ENCODE measurements at regions not wholly inside any gene's neighbourhood (a gene's known extent, or its start where the extent isn't known, plus 50 kb on each side); places are given as distances from the start of the nearest gene placed in this dataset.

DNA sequence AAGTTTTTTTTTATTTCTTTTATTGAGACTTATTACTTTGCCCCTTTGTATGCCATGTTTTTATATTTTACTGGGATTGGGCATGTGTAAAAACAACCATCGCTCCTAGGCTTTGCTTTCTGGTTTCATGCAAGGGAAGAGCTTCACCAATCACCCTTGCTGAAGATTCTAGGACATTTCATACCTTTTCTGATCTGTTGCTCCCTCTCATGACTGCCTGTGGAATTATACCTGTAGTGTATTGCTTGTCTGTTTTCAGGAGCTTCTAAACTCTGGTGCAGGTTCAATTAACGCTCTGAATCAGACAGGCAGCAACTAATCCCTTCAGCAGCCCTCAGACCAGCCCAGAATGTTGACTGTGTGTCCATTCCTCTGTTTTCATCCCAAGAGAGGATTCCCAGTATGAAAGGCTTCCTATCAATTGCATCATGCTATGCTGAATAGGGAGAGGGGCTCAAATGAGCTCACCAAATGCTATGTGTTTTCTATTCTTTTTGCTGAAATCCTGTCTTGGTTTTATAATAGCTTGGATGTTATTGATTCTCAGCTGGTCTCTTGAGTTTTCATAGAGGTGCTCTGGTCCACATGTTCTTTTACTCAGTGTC is 572.9 kb upstream of the CDH6 start:
- peaks cover 10% of the 10 kb centered on the region for H3K9me3 ChIP-seq
- TF ChIP-seq, protein P1, sequence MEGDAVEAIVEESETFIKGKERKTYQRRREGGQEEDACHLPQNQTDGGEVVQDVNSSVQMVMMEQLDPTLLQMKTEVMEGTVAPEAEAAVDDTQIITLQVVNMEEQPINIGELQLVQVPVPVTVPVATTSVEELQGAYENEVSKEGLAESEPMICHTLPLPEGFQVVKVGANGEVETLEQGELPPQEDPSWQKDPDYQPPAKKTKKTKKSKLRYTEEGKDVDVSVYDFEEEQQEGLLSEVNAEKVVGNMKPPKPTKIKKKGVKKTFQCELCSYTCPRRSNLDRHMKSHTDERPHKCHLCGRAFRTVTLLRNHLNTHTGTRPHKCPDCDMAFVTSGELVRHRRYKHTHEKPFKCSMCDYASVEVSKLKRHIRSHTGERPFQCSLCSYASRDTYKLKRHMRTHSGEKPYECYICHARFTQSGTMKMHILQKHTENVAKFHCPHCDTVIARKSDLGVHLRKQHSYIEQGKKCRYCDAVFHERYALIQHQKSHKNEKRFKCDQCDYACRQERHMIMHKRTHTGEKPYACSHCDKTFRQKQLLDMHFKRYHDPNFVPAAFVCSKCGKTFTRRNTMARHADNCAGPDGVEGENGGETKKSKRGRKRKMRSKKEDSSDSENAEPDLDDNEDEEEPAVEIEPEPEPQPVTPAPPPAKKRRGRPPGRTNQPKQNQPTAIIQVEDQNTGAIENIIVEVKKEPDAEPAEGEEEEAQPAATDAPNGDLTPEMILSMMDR (IDR thresholded peaks at IDR 0.05), result no peak
- H3K36me3 ChIP-seq, result no peaks in the 10 kb centered on the region
- H3K27me3 ChIP-seq (replicated peaks; ENCODE audit: insufficient read depth), result no peaks in the 10 kb centered on the region
- H3K4me1 ChIP-seq (ENCODE audit: control insufficient read depth in 1 of 2, low read depth in 2 of 2), result no peaks in the 10 kb centered on the region
- DNase-seq (ENCODE audit: low spot score), result no peak
- H3K4me3 ChIP-seq, result no peak overlapping the region
- no peak overlapping the region for H3K27ac ChIP-seq
- ATAC-seq (ENCODE audit: insufficient number of reproducible peaks, low FRiP score, low read depth), result no peak

DNA sequence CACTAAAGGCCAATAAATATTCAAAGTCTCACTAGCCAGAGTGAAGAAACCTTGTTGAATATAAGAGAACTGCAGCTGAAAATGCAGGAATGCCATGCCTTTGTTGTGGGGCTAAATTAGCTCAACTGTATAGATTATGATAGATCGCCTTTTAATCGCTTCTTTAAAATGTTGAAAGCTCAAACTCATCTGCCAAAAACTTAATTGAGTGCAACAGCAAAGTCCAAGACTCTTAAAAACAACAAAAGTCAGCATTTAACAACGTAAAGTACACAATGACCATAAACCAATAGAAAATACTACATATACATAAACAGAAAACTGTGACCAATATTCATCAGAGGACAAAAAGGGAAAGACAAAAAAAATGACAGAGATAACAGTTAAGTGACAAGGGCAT is 585.0 kb upstream of the CDH6 start:
- TF ChIP-seq, protein P1 (IDR thresholded peaks at IDR 0.05), result no peak
- ATAC-seq (ENCODE audit: insufficient number of reproducible peaks, low FRiP score, low read depth) (no peak), DNase-seq (ENCODE audit: low spot score) (no peak)
- Histone ChIP-seq H3K36me3 (no peaks in the 10 kb centered on the region), H3K27ac (no peak overlapping the region), H3K27me3 (replicated peaks; ENCODE audit: insufficient read depth) (no peaks in the 10 kb centered on the region), H3K9me3 (no peaks in the 10 kb centered on the region), H3K4me1 (ENCODE audit: control insufficient read depth in 1 of 2, low read depth in 2 of 2) (no peaks in the 10 kb centered on the region), H3K4me3 (no peak overlapping the region)

DNA sequence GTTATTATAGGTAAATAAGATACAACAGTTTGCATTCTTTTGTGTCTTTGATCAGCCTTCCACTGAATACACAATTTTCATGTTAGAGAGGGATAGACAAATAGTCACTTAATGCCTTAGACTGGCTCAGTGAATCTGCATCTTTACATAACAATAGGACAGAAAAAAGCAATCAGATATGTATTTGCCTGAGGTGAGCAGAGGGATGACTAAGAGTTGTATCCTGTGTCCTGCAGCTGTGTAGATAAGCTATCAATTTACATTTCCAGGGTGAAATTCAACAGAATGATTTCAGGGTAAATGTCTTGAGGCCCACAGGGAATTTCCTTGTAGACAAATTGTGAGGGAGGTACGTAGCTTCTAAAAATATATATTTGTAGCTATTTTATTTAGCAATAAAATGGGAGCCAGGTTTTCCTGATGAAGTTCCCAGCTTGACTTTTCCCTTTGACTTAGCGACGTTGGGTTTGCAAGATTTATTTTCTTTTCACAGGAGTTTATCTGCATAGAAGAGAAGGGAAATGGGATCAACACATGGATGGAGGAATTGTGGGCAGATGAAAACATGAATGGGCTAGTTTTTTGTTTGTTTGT is 586.1 kb upstream of the CDH6 start:
- Histone ChIP-seq H3K36me3 (no peaks in the 10 kb centered on the region), H3K4me3 (no peak overlapping the region), H3K27me3 (replicated peaks; ENCODE audit: insufficient read depth) (no peaks in the 10 kb centered on the region), H3K27ac (no peak overlapping the region), H3K4me1 (ENCODE audit: control insufficient read depth in 1 of 2, low read depth in 2 of 2) (no peaks in the 10 kb centered on the region), H3K9me3 (no peaks in the 10 kb centered on the region)
- TF ChIP-seq, protein P1 (IDR thresholded peaks at IDR 0.05), result no peak
- DNase-seq (ENCODE audit: low spot score) (no peak), ATAC-seq (ENCODE audit: insufficient number of reproducible peaks, low FRiP score, low read depth) (no peak)

DNA sequence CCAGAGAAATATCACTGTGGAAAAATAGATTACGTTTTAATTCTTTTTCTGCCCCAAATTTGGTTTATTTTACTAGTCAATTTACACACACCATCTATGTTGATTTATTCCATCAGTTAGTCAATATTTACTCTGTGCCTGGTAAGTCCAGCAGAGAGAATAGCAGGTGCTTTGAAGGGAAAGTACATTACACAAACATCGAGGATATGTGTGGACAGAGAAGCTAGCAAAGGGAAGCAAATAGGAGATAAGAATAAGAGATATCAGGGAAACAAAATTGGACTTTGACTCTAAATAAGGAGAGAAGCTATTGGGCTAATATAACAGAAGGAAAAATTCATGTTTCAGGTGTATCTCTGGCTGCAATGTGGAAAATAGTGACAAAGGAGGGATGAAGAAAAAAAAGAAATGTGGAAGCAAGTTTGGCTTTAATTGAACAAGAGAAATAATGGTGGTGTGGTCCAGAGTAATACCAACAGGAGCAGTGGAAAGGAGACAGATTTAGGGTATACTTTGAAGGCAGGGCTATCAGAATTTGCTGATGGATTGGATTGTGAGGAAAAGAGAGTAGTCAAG is 587.7 kb upstream of the CDH6 start:
- ATAC-seq (ENCODE audit: insufficient number of reproducible peaks, low FRiP score, low read depth), result no peak

DNA sequence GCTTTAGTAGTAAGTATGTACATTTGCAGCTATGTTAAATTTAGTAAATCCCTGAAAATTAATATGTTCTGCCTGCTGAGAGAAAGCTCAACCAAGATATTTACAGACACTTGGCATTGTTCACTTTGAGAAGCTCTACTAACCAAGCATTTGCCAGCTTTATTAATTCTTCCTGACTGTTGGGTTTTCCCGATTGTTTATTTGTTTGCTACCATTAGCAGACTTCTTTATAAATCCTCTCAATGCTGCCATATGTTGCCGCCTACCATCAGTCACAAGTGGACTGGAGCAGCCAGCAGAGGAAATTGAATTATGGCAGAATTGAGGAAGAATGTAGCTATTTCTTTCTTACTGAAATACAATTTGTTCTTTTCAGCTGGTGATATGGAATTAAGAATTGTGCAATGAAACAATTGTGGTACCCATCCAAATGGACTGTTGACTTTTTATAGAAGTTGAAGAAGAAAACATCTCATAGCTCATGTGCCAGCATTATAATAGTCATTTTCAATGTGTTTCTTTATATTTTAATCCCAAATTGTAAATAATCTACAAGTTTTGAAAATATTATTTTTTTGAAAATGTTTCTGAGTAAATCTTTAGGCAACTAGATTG is 588.7 kb upstream of the CDH6 start:
- Histone ChIP-seq H3K4me3 (no peak overlapping the region), H3K4me1 (ENCODE audit: control insufficient read depth in 1 of 2, low read depth in 2 of 2) (no peaks in the 10 kb centered on the region), H3K27me3 (replicated peaks; ENCODE audit: insufficient read depth) (no peaks in the 10 kb centered on the region), H3K9me3 (no peaks in the 10 kb centered on the region), H3K36me3 (no peaks in the 10 kb centered on the region), H3K27ac (no peak overlapping the region)
- DNase-seq (ENCODE audit: low spot score), result no peak
- TF ChIP-seq, protein P1 (IDR thresholded peaks at IDR 0.05), result no peak
- no peak for ATAC-seq (ENCODE audit: insufficient number of reproducible peaks, low FRiP score, low read depth)

More for the DNA sequence above, 587.7 kb upstream of the CDH6 start:
- no peaks in the 10 kb centered on the region for H3K27me3 ChIP-seq (replicated peaks; ENCODE audit: insufficient read depth)
- H3K36me3 ChIP-seq, result no peaks in the 10 kb centered on the region
- no peak overlapping the region for H3K4me3 ChIP-seq
- H3K4me1 ChIP-seq (ENCODE audit: control insufficient read depth in 1 of 2, low read depth in 2 of 2), result no peaks in the 10 kb centered on the region
- no peak overlapping the region for H3K27ac ChIP-seq
- no peak for DNase-seq (ENCODE audit: low spot score)
- TF ChIP-seq, protein P1 (IDR thresholded peaks at IDR 0.05), result no peak
- no peaks in the 10 kb centered on the region for H3K9me3 ChIP-seq
